Esophagus mucosa (tissue), 1 donor: ENCODE measurements at regions not wholly inside any gene's neighbourhood (a gene's known extent, or its start where the extent isn't known, plus 50 kb on each side); places are given as distances from the start of the nearest gene placed in this dataset.
"Not testable (repeated sequence)": the region's sequence is repeated elsewhere in the genome, so short reads cannot be mapped to it uniquely, and the experiment has no call there.

Source experiments
- ATAC-seq: fragments of 200-7000 bp; cut with Tn5 transposase; one replicate; pipeline ENCODE4 v1.9.1; 2020
- donor health status: DM: yes; HTN: yes; CAD: no.

DNA sequence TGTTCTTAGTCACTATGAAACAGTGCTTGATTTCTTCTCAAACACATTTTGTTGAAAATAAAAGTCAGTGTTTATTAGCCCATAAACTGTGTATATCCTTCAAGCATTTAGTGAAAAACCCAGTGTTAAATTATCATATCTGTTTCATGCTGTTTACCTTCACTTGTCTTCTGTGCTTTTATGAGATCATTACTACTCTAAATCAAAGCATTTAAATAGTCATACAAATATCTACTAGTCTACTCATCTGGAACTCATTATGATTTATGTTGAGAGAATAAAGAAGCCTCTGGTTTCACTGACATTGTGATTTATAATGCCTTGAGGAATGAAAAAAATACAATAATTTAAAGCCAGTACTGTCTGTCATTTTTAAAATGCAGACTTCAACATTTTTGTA, 366.5 kb downstream of the SLCO4C1 start:
- ATAC-seq = no peak

GRCh38 chr5:101917166-101917565, 378.9 kb downstream of the SLCO4C1 start:
- no peak for ATAC-seq

DNA sequence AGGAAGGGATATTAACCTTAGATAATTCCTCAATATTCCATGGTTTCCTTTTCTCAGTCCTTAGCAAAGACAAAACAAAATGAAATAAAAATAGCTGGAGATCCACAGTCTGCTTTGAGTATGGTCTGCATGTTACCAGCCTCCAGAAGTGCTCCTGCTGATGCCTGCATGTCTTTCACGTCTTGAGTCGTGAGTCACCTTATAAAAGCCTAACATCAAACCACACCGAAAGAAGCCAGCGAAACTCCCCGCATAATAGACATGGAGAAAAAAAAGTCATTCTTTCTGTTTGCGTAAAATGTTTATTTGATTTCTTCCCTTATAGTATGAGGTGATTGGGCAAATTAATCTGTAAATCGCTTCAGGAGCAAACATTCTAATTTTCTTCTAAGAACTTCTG, 380.5 kb downstream of the SLCO4C1 start:
- no peak for ATAC-seq

GRCh38 chr5:101904736-101905135, 391.3 kb downstream of the SLCO4C1 start:
- no peak for ATAC-seq

DNA sequence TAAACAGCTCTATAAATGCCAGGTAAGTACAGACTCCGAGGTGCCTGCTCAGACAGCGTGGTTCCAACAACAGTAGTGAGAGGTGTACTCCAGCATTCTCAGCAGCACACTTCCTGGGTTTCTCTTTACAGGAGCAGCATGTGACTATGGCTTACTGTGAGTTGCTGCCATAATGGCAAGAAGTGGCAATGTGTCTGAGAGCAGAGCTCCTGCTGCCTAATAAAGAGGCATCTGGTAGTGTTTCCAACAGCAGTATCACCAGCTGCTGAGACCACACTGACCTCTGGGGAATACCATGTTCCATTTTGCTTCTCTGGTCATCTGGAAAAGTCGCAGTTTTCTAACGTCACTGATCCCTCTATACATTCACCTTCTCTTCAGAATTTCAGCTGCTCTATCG, 398.2 kb downstream of the SLCO4C1 start:
- ATAC-seq = no peak

DNA sequence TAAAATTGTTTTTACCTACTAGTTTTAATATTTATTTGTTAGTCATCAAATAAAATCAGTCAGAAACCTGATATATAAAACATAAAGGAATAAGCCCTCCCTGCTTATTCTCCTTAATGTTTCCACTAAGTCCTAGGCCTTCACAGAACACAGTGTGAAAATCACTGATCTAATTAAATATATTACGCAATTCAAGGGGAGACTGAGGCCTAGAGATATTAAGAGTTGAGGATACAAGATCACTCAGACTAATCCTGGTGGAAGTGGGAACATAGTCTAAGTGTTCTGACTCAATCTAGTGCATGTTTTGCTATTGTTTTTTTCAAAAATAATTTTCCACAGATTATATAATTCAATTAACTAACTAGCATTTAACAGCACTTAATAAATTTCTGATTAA, 401.1 kb downstream of the SLCO4C1 start:
- no peak for ATAC-seq

GRCh38 chr5:101878190-101878589, 417.9 kb downstream of the SLCO4C1 start:
- ATAC-seq = no peak

GRCh38 chr5:101877451-101877850, 418.6 kb downstream of the SLCO4C1 start:
- no peak for ATAC-seq

GRCh38 chr5:101866473-101866872, 429.6 kb downstream of the SLCO4C1 start:
- ATAC-seq = no peak

DNA sequence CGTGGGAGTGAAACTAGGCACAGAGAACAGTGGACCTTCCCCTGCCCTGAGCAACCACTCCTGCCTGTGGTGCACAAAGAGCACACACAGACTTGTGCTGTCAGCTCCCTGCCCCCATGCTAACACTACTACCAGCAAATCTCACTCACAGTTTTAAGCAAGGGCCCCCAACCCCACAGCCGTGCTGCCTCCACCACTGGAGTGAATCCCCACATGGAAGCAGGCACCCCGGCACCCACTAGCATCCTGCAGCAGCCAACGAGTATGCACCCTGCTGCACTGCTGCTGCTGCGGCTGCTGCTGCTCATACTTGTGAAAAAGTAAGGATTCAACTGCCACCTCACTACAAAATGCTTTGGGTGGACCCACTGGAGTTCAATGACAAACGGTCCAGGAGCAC, 435.5 kb downstream of the SLCO4C1 start:
- no peak for ATAC-seq

- ATAC-seq = no peak
Measured at GRCh38 chr5:101860145-101860544, 435.9 kb downstream of the SLCO4C1 start.

DNA sequence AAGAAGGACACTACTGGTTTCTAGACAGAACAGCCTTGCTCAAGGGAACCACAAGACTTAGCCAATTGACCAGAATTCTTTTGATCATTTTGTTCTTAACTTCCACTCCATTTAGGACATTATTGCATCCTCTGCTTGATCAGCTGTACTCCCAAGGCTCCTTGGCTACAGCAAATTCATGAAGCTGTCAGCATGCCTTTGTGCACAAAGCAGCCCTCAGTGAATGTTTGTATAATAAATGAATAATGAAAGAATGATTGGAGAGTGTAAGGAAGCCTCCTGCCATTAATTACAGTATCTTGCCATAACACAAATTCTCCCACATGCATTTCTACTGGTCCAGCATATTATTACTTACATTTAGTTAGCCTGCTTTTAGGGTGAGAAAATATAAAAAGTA, 449.6 kb downstream of the SLCO4C1 start:
- no peak for ATAC-seq

- ATAC-seq = no peak
Measured at GRCh38 chr5:101843055-101843454, 453.0 kb downstream of the SLCO4C1 start.

DNA sequence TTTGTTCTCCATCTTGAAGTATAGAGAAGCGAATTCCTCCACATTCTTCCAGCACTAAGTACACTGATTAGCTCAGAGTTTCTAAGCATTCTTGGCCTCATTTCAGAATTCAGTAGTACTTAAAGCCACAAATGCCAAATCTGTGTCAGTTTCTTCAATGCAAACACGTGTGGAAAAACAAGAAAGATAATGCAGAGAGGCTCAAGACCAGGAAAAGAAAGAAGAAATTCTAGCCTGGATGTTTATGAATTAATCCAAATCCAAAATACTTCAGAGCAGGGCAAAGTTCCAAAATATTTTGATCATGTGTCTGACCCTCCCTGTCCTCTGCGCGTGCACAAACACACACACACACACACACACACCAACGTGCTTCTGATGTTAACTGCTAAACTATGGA, 457.6 kb downstream of the SLCO4C1 start:
- ATAC-seq = no peak

DNA sequence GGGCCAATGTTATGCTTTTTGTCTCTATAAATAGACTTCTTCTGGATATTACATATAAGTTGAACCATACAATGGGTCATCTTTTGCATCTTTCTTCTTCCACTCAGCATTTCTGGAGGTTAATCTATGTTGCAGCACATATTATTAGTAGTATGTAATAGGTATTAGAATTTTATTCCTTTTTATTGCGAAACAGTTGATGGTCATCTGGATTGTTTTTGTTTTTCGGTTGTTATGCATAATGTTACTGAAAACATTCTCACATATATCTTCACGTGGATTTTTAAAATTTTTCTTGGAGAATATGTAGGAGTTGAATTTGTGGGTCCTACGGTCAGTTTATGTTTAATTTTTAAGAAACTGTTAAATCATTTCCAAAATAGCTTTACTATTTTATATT, 466.8 kb downstream of the SLCO4C1 start:
- no peak for ATAC-seq

- no peak for ATAC-seq
Measured at GRCh38 chr5:101811466-101811865, 484.6 kb downstream of the SLCO4C1 start.

DNA sequence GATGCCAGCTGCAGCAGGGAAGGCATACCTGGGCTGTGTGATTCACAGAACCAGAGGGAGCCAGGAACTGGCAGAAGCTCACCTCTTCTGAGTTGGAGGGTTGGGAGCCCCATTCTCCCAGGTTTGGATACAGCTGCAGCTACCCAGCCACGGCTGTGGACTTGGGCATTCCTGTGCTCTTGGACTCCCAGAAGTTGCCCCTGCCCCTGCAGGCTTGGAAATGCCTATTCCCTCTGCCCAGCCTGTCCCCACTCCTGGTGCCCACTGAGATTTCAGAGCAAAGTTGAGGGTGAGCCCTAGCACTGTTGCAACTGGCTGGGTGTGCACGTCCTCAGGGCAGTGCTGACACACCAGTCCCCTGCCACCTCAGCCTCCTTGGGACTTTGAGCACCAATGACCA, 489.7 kb downstream of the SLCO4C1 start:
- ATAC-seq = no peak

DNA sequence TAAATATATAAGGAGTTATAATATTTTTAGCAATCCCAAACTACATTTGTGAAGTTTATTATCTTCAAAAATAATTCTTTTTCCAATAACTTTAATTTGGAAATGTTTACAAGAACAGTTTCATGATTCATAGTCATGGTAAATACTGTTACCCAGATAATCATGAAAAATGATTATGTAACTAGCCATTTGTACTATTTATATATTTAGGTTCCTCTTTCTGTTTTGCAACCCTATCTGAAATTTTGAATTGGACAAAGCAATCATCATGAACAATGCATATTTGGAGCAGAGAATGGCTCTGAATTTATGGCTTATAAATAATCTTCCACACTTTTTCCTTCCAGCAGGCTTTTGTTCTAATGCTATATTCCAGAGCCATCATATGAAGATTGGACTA, 499.7 kb downstream of the SLCO4C1 start:
- no peak for ATAC-seq

DNA sequence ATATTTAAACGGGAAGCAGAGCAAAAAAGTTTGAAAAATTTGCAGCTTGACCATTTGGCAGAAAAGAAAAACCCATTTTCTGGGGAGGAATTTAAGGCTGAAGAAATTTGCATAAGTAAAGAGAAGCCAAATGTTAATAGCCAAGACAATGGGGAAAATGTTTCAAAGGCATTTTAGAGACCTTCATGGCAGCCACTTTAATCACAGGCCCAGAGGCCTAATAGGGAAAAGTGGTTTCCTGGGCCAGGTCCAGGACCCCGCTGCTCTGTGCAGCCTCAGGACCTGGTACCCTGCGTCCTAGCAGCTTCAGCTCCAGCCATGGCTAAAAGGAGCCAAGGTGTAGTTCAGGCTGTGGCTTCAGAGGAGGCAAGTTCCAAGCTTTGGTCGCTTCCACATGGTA, 507.3 kb downstream of the SLCO4C1 start:
- ATAC-seq = no peak

DNA sequence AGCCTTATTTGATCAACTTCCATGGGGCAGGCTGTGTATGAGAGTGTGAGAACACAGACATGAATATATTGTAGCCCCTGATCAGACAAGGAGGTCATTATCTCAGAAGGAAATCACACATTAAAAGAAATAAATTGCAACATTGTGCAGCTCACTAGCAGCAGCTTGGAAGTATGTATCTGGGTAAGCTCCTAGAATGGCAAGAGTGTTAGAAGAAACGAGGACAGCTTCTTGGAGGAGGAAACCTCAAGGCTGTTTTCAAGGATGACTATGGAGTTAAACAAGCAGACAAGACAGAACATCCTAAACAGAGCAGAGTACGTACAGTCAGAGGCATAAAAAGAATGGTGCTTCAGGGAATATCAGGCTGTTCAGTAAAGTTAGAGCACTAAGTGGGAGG, 511.0 kb downstream of the SLCO4C1 start:
- no peak for ATAC-seq

DNA sequence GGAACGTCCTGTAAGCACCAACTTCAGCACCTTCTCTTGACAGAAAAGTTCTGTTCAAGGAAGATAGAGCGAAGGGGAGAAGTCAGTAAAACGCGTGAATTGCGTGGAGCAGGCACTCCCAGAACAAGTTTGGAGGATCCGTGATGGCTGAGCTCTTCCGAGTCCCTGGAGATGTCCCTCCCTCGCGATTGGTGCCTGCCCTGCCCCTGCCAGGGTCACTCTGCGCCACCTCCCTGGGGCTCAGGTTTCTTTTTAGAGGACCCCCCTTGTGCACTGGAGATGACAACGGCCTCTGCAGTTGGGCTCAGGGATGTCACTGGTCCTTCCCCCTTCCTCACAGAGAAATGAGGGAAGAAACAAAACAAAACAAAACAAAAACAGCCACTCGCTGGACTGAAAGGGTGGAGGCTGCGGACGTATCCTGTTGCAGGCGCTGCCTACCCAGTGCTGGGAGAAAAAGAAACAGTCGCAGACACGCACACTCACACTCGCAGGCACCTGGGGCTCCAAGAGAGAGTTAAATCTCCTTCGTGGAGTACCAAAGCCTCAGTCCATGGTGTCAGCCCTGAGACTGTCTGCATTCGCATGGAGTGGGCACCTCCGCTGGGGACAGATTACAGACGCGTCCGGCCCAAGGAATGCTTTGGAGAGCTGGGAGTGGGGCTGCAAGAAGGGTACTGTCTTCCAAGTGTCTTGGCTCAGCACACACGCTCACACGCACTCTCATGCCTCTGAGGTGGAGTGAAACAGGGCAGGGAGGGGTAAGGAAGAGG, 512.7 kb downstream of the SLCO4C1 start:
- ATAC-seq = no peak

GRCh38 chr5:101782352-101783103, 513.6 kb downstream of the SLCO4C1 start:
- no peak for ATAC-seq

GRCh38 chr5:101751105-101751504, 545.0 kb downstream of the SLCO4C1 start:
- ATAC-seq = no peak

DNA sequence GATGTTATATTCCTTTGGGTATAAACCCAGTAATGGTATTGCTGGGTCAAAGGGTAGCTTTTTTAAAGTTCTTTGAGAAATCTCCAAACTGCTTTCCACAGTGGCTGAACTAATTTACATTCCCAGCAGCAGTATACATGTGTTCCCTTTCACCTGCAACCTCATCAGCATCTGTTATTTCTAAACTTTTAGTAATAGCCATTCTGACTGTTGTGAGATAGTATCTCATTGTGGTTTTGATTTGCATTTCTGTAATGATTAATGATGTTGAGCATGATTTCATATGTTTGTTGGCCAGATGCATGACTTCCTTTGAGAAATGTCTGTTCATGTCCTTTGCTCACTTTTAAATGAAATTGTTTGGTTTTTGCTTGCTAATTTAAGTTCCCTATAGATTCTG, 553.1 kb downstream of the SLCO4C1 start:
- not testable (repeated sequence) for ATAC-seq
